NCI-H524 treated with DMSO at 0.1 percent for 48 hours (cell line): ENCODE measurements at regions not wholly inside any gene's neighbourhood (a gene's known extent, or its start where the extent isn't known, plus 50 kb on each side); places are given as distances from the start of the nearest gene placed in this dataset.
"Not testable (repeated sequence)": the region's sequence is repeated elsewhere in the genome, so short reads cannot be mapped to it uniquely, and the experiment has no call there.

ENCODE experiments used
- DNase-seq: peaks from one replicate; lab custom pipeline; 2025; lab: John Stamatoyannopoulos, UW

DNA sequence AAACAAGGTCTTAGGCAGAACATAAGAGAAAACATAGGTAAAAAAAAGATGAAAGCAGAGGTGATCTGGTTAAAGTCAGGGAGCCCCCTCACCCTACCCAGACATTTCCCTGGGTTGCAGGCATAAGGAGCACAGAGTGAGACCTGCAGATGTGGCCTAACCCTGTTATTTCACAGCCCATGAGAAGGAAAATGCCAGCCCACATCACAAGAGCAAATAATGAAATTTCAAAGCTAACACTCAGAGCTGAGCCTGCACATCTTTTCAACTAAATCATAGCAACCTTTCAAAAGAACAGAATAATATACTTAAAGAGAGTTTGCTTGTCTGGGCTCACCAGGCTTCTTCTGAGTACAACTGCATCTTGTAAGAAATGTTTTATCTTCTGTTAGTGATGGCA lies 295.4 kb downstream of the RPAP3 start:
- no peak for DNase-seq

DNA sequence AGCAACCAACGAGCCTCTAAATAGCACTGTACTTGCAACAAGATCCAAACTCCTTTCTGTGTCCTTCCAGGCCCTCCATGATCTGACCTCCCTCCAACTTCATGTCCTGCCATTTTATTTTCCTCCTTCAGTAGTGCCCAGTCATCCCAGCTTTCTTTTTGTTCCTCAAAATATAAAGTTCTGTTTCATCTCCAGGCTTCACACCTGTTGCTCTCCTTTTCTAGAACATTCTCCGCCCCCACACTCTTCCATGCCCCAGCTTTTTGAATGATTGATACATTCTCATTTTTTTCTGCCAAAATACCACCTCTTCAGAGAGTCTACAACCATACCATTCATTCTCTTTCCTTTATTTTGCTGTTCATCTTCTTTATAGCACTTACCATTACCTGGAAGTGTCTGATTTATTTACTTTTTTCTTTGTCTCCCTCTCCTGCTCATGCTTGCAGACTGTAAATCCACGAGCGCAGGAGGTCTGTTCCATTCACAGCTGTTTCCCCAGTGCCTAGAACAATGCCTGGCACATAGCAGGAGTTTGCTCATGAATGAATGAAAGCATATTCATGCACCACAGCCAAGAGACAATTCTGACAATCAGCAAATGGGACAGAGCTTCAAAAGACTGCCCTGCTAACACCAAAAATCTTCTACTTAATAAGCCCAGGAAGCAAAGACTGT lies 296.4 kb downstream of the RPAP3 start:
- DNase-seq = no peak

DNA sequence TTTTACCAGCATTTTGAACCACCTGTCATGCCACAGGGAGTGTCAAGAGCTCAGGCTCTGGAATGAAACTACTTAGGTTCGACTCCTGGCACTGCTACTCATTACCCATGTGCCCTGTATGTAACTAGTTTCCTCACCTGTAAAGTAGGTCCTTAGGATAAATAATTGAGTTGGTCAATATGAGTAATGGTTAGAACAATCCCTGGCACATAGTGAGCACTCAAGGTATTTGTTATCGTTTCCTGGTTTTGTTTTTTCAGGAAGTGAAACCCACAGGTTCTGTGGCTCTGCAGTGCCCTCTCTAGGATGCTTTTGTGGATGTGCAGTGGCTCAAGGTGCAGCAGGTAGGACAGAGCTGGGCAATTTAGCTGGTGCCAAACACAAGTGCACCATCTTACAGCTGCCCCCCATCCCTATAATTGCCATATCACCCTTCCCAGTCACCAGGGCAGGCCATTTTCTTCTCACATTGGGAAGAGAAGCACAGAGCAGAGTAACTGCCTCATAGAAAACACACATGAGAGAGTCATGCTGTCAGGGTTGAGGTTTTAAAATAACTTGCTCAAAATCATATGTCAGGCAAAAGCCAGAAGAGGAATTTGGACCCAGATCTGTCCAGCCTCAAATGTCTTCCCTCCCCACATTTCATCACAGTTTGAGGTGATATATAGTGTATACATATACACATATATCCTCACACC lies 297.5 kb downstream of the RPAP3 start:
- no peak for DNase-seq

DNA sequence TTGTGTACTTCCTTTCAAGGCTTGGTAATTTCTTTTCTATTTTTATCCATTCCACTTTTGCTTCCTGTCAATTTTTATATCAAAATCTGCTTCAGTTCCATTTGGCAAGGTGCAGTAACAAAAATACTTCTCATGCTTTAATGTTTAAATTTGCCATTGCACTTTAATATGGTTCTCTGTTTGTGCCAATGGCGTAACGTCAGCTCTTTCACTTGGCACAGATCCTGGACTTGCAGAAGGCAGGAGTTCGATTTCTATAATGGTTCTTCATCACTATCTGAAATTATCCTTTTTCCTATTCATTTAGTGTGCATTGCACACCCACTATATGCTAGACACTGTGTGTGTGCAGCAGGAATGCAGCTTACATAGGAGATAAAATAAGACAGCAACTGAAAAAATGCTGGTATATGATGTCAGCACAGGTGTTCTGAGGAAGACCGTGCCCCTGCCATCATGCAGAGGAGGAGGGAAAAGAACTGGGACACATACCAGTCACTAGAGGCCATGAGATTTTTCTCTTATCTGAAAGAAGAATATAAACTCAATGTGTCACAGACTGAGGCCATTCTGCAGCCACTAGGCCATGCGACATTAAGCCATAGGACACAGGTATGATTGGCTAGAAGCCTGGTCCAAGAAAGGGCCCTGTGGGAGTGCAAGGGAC lies 298.2 kb downstream of the RPAP3 start:
- DNase-seq = no peak

DNA sequence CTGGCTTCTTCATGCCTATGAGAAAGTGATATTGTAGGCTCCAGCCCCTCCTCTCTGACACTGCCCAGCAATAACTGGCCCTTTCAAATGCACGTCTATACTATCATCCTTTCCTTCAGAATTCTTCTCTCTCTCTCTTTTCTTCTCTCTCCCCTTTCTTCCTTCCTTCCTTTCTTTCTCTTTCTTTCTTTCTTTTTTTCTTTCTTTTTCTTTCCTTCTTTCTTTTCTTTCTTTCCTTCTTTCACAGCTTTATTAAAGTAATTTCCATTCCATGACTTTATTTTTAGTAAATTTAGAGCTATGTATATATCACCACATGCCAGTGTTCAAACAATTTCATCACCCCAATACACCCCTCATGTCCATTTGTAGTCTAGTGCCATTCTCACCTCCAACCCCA lies 302.1 kb downstream of the RPAP3 start:
- DNase-seq = no peak

DNA sequence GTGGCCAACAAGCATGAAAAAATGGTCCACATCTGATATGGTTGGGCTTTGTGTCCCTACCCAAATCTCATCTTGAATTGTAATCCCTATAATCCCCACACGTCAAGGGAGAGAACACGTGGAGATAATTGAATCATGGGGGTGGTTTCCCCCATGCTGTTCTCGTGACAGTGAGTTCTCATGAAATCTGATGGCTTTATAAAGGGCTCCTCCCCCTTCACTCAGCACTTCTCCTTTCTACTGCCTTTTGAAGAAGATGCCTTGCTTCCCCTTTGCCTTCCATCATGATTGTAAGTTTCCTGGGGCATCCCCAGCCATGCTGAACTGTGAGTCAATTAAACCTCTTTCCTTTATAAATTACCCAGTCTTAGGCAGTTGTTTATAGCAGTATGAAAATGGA lies 304.6 kb downstream of the RPAP3 start:
- DNase-seq = not testable (repeated sequence)

DNA sequence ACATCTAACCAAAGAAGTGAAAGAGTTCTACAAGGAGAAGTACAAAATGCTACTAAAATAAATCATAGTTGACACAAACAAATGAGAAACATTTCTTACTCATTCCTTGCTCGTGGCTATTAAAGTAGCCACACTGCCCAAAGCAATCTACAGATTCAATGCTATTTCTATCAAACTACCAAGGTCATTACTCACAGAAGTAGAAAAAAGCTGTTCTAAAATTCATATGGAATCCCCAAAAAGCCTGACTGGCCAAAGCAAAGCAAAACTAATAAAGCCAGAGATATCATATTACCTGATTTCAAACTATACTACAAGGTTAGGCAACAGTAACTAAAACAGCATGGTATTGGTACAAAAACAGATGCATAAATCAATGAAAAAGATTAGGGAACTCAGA lies 305.6 kb downstream of the RPAP3 start:
- DNase-seq = no peak

DNA sequence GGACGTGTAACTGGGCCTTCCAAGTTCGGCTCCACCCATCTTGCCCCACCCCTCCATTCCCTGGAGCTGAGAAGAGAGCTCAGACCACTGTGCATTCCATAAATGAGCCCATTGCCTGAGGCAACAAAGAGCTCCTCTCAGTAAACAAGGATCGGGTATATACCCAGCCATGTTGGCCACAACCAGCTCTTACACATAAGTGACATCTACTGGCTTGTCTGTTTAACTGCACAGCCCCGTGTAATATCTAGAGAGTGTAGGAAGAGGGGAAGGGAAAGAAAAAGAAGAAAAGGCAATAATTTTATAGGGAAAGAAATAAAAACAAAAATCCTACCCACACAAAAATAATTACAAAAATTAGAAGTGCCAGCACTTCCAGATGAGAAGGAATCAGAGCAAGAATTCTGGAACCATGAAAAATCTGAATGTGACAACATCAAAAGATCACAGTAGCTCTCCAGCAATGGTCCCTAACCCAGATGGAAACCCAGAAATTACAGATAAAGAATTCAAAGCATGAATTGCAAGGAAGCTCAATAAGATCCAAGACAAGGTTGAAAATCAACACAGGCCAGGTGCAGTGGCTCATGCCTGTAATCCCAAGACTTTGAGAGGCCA lies 308.1 kb downstream of the RPAP3 start:
- DNase-seq = no peak

DNA sequence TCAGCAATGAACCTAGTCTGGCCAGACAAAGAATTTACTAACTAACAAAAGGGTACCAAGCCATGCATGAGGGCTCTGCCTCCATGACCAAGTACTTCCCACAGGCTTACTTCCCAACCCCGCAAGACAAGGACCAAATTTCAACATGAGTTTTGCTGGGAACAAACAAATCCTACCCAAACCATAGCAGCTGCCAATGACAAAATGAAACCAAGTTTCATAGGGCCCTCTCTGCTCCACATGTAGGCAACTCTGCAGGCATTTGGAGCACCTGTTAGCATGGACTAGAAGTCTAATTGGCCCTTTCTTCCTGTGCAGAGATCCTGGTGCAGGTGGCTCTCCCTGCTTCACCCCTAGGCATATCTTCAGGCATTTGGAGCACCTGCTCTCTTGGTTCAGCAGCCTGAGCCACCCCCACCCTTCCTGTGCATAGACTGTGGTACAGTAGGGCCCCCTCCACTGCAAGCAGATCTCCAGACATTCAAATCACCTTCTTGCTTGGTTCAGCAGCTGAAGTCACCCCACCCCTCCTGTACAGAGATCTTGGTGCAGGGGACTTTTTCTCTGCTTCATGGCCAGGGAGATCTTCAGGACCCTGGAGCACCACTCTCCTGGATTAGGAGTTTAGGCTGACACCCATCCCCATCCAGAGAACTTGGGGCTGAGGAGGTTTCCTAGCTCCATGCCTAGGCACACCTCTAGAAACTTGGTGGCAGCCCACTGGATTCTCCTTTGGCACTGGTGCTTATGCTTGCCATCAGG lies 308.7 kb downstream of the RPAP3 start:
- DNase-seq = no peak

DNA sequence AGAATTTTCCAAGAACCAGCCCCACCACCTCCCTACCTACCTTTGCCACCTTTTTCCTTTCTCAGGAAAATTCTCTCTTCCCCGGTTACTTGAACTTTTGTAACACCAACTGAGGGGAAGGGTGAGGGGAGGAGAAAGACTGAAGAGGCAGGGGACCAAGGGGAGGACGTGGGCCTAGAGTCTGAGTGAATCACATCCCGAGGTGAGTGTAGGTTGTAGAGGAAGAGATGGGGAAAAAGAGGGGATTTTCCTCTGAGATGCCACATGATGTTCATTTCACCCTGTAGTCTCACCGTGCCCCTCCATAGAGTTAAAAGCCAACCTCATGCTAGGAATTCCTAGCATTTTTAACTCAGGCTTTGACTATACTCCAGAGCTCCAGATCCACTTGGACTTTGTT lies 311.8 kb downstream of the RPAP3 start:
- DNase-seq = no peak

DNA sequence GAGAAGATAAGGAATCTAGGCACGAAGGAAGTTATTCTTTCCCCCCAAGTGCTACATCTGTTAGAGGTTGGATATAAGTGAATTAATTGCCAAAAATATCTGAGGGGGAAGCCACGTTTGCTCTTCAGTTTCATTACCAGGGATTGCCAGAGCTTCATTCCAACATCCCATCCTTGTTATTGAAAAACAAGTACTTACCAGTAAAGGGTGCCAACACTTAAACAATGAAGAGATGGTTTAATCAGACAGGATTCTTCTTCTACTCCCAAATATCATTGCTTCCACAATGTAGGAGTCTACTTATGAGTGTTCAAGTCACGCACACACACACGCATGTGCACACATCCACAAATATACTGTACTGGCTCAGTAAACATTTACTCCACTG lies 312.4 kb downstream of the RPAP3 start:
- no peak for DNase-seq

DNA sequence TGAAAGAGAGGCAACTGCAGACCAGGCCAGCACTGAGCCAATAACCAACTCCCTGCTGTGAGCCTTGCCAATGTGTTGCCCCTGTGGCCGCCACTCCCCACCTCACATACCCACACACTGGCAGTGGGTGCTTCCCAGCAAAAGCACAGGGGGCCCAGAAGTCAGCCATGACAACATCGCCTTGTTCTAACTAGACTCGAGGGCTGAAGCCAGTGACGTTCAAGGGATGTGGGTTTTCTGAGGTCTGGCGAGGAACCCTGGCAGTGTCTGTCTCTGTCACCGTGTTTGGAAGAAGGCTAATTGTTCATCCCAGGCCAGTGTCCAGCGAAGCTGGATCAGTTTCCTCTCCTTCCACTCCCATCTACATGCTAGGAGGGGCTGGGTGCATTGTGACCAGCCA lies 311.8 kb upstream of the AMIGO2 start:
- no peak for DNase-seq

DNA sequence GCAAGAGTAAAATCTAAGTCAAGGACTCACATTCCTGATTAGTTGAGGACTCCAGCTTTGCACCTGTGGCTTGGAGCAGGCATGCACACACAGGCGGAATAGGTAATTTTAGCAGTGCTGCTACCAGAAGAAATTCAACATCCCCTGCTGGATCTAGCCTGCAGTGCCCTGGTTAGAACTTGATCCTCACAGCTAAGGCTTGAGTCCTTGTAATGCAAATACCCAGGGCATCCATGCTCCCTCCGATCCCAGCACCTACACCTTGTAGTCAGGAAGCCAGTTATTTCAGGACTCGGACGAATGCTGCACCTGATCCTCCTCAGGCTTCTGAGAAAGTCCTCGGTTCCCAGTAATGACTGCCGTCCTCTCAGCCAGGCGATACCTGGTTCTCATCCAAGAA lies 309.0 kb upstream of the AMIGO2 start:
- no peak for DNase-seq

DNA sequence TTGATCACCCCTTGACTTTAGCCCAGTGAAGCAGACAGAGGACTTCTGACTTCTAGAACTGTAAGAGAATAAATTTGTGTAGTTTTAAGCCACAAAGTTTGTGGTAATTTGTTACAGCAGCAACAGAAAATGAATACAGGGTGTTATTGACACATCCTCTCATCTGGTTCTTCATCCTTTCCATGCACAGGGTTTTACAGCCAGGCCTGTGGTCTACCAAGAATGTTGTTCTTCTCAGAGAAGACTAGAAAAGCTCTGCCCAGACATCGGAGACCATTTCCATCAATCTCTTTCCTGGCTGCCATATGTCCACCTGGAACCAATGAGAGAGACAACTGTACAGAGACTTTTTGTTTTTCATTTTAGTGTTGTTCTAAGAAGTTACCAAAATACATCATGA lies 308.2 kb upstream of the AMIGO2 start:
- no peak for DNase-seq

DNA sequence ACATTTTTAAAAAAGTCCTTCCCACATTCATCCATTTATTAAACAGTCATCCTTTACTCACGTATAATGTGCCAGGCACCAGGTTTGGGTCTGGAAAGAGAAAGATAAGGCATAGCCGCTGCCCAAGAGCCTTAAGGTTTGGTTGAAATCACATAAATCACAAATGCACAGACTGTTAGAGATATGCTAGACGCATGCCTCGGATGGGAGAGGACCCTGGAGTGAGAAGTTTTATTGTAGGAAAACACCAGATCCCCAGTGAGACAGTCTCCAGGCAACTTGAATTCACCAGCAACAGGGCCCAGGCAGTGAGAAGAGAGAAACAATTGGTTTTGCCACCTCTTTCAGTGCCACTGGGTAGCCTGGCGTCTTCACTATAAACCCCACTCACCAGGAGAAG lies 305.9 kb upstream of the AMIGO2 start:
- no peak for DNase-seq

DNA sequence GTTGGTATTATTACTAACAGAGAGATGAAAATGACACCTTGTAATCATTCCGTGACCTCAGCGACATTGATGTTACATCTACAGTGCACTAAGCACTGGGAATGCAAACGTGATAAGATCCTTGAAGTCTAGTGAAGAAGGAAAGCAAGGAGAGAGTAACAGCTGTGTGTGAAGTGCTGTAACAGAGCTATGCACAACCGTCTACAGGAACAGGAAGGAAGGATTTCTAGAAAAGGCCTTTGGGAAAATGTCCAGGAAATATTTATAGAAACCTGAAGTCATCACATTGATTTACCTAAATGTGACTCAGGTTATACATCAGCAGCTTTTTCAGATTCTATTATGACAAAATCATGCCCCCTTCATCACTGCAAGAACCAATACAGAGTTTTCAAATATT lies 304.2 kb upstream of the AMIGO2 start:
- no peak for DNase-seq

DNA sequence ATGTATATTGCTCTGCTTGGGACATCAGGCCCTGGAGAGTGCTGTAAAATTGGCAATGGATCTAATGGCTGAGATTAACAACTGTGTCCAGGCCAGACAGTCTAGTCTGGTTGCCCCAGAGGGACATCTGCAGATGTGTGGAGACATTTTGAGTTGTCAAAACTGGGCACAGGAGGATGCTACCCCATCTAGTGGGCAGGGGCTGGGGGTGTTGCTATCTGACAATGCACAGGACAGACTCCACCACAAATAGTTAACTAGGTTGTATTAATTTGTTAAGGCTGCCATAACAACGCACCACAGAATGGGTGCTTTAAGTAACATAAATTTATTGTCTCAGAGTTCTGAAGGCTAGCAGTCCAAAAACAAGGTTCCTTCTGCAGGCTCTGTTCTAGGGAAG lies 302.5 kb upstream of the AMIGO2 start:
- DNase-seq = no peak

DNA sequence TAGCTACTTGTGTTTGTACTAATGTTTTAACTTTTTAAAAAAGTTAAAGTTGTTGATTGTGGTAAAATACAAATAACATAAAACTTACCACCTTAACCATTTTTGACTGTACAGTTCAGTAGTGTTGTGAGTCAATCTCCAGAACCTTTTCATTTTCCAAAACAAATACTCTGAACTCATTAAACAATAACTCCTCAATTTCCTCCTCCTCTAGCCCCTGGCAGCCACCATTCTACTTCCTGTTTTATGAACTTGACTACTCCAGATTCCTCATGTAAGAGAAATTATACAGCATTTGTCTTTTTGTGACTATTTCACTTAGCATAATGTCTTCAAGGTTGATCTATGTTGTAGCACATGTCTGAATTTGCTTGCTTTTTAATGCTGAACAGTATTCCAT lies 299.1 kb upstream of the AMIGO2 start:
- no peak for DNase-seq

DNA sequence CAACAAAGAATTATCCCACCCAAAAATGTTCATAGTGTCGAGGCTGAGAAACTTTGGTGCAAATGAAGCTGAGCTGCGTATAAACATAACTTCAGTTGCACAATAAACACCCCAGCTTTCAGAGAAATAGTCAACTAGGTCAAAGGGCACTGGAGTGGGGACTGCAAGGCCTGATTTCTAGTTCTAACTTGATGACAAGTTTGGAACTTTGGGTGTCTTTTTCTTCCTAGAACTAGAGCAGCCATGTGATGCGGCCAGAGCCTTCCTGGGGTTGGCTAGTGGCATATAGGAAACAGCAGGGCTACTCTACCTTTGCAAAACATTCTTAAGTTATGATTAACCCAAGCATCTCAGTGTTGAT lies 298.4 kb upstream of the AMIGO2 start:
- DNase-seq = no peak

DNA sequence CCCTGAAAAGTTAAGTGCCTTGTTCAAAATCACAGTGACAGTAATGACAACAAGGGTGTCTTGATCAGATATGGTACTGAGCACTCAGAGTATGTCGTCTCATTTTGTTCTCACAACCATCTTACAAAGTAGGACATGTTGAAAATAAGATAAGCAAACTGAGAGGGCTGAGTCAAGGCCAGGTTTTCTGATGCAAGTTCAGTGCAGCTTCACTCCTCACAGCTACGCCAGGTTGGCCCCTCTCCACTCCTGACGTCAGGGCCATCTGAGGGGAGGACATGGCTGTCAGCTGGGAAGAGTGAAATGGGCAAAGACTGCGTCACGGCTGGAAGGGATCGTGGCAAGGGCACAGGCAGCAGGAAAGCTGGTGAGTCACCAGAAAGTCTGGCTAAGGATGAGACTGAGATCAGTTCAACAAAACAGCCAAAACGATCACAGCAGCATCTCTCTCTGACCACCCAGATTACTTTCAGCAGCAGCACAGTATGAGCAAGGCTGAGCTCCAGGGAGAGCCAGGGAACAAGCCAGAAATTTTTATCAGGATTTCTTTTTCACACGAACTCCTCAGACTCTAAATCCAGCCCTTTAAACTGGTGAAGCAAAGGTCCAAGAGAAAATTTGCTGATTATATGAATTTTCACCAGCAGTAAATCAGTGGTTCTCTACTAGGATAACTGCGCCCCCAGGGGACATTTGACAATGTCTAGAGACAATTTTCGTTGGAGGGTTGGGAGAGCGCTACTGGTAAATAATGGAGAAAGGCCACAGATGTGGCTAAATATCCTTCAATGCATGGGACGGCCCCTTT lies 297.9 kb upstream of the AMIGO2 start:
- no peak for DNase-seq

DNA sequence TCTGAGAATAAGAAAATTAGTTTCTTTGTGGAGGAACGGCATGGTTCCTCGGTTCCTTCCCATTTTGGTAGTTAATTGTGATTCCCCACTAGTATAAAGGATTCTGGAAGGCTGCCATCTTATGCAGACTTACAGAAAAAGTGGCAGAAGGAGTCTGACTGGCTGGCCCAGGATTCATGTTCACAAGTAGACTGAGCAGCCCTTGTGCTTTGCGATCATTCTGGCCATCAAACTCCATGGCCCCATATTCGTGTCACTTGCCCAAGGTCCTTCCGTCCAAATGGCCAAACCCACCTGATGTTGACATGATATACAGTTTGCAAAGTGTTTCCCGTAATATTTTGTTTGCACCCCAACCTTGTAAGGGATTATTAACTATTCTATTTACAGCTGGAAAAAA lies 297.2 kb upstream of the AMIGO2 start:
- no peak for DNase-seq
